ENCODE measurements at regions not wholly inside any gene's neighbourhood (a gene's known extent, or its start where the extent isn't known, plus 50 kb on each side); places are given as distances from the start of the nearest gene placed in this dataset.
"Not testable (repeated sequence)": the region's sequence is repeated elsewhere in the genome, so short reads cannot be mapped to it uniquely, and the experiment has no call there.

DNA sequence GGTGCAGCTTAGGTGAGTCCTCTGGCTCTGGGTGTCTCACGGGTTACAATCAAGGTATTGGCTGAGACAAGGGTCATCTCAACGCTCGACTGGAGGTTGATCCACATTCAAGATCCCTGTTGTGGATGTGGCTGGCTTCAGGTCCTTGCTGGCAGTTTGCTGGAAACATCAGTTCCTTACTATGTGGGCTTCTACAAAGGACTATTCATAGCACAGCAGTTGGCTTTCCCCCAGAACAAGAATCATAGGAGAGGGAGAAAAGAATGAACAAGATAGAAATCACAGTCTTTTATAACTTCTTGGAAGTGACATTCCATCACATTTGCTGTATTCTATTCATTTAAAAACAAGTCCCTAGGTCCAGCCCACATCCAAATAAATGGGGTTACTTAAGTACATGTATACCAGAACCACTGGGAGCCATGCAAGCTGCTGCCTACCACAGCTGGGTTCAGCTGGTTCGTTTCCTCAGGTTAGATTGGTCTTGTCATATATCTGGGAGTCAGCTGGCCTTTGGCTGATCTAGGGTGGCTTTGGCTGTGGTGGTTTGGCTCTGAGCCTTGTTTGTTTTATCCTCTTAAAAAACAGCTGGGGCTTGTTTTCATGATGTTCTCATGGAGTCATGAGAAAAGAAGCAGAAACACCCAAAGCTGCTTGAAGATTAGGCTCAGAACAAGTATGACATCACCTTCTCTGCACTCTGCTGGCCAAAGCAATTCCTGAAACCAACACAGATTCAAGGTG lies 433.2 kb upstream of the SPTLC3 start:
- no peaks in the 10 kb centered on the region for H3F3A ChIP-seq (ENCODE audit: control insufficient read depth, insufficient read depth)
- H4K20me1 ChIP-seq (ENCODE audit: control insufficient read depth, insufficient read depth, low read depth, low read length): no peaks in the 10 kb centered on the region
- TF ChIP-seq EZH2phosphoT487 (IDR thresholded peaks at IDR 0.05; ENCODE audit: borderline replicate concordance, low read length): no peak
- TF ChIP-seq, protein P1, sequence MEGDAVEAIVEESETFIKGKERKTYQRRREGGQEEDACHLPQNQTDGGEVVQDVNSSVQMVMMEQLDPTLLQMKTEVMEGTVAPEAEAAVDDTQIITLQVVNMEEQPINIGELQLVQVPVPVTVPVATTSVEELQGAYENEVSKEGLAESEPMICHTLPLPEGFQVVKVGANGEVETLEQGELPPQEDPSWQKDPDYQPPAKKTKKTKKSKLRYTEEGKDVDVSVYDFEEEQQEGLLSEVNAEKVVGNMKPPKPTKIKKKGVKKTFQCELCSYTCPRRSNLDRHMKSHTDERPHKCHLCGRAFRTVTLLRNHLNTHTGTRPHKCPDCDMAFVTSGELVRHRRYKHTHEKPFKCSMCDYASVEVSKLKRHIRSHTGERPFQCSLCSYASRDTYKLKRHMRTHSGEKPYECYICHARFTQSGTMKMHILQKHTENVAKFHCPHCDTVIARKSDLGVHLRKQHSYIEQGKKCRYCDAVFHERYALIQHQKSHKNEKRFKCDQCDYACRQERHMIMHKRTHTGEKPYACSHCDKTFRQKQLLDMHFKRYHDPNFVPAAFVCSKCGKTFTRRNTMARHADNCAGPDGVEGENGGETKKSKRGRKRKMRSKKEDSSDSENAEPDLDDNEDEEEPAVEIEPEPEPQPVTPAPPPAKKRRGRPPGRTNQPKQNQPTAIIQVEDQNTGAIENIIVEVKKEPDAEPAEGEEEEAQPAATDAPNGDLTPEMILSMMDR (IDR thresholded peaks at IDR 0.05; ENCODE audit: low read depth, low read length, poor library complexity, severe bottlenecking): no peak
- no peaks in the 10 kb centered on the region for H3K36me3 ChIP-seq (ENCODE audit: control insufficient read depth, low read length)
- H3K27me3 ChIP-seq (ENCODE audit: control insufficient read depth, low read length): no peaks in the 10 kb centered on the region
- H3K27ac ChIP-seq (ENCODE audit: low read depth, low read length): no peak overlapping the region
- no peak overlapping the region for H3K4me2 ChIP-seq (ENCODE audit: low read length)
- H3K4me3 ChIP-seq (ENCODE audit: low read length): no peak overlapping the region
- H3K79me2 ChIP-seq (ENCODE audit: control insufficient read depth, low read length): no peaks in the 10 kb centered on the region
- H3K4me1 ChIP-seq (ENCODE audit: control insufficient read depth, low read length): no peaks in the 10 kb centered on the region
- 0 out of 2 replicates have a peak, but pooled peaks cover 3% of the 10 kb centered on the region for H3K9me3 ChIP-seq (ENCODE audit: control insufficient read depth, insufficient read depth, low read length)
- H3K9me2 ChIP-seq (replicated peaks; ENCODE audit: control insufficient read depth, low read length): no peaks in the 10 kb centered on the region

DNA sequence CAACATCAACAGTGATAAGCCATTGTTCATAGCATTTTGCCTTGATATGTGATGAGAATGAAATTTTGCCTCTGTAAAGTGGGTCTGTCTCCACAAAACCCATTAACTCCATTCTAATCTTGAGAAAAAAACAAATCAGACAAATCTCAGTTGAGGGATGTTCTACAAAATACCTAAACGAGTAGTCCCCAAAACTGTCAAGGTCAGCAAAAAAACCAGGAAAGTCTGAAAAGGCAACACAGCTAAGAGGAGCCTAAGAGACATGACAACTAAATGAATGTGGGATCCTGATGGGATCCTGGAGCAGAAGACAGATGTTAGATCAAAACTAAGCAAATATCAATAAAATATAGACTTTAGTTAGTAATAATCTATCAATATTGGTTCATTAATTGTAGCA lies 431.6 kb upstream of the SPTLC3 start:
- TF ChIP-seq, protein P1 (IDR thresholded peaks at IDR 0.05; ENCODE audit: low read depth, low read length, poor library complexity, severe bottlenecking): no peak
- TF ChIP-seq EZH2phosphoT487 (IDR thresholded peaks at IDR 0.05; ENCODE audit: borderline replicate concordance, low read length): no peak
- no peaks in the 10 kb centered on the region for H3K4me1 ChIP-seq (ENCODE audit: control insufficient read depth, low read length)
- no peak overlapping the region for H3K4me3 ChIP-seq (ENCODE audit: low read length)
- H3K4me2 ChIP-seq (ENCODE audit: low read length): no peak overlapping the region
- H3K36me3 ChIP-seq (ENCODE audit: control insufficient read depth, low read length): no peaks in the 10 kb centered on the region
- no peaks in the 10 kb centered on the region for H4K20me1 ChIP-seq (ENCODE audit: control insufficient read depth, insufficient read depth, low read depth, low read length)
- H3K27me3 ChIP-seq (ENCODE audit: control insufficient read depth, low read length): no peaks in the 10 kb centered on the region
- H3K27ac ChIP-seq (ENCODE audit: low read depth, low read length): no peak overlapping the region
- no peaks in the 10 kb centered on the region for H3F3A ChIP-seq (ENCODE audit: control insufficient read depth, insufficient read depth)
- no peaks in the 10 kb centered on the region for H3K9me2 ChIP-seq (replicated peaks; ENCODE audit: control insufficient read depth, low read length)
- H3K9me3 ChIP-seq (ENCODE audit: control insufficient read depth, insufficient read depth, low read length): 0 out of 2 replicates have a peak, but pooled peaks cover 3% of the 10 kb centered on the region
- H3K79me2 ChIP-seq (ENCODE audit: control insufficient read depth, low read length): no peaks in the 10 kb centered on the region

GRCh38 chr20:12581644-12582289 lies 427.0 kb upstream of the SPTLC3 start:
- H3K36me3 ChIP-seq (ENCODE audit: control insufficient read depth, low read length): no peaks in the 10 kb centered on the region

DNA sequence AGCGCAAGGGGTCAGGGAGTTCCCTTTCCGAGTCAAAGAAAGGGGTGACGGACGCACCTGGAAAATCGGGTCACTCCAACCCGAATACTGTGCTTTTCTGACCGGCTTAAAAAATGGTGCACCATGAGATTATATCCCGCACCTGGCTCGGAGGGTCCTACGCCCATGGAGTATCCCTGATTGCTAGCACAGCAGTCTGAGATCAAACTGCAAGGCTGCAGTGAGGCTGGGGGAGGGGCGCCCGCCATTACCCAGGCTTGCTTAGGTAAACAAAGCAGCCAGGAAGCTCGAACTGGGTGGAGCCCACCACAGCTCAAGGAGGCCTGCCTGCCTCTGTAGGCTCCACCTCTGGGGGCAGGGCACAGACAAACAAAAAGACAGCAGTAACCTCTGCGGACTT lies 426.1 kb upstream of the SPTLC3 start:
- not testable (repeated sequence) for H3K9me2 ChIP-seq (replicated peaks; ENCODE audit: control insufficient read depth, low read length)

More at GRCh38 chr20:12581644-12582289, 427.0 kb upstream of the SPTLC3 start:
- Histone ChIP-seq H3K4me2 (ENCODE audit: low read length) (no peak overlapping the region), H3K4me3 (ENCODE audit: low read length) (no peak overlapping the region), H3K27ac (ENCODE audit: low read depth, low read length) (no peak overlapping the region), H3K79me2 (ENCODE audit: control insufficient read depth, low read length) (no peaks in the 10 kb centered on the region), H3F3A (ENCODE audit: control insufficient read depth, insufficient read depth) (no peaks in the 10 kb centered on the region), H3K4me1 (ENCODE audit: control insufficient read depth, low read length) (no peaks in the 10 kb centered on the region), H3K9me2 (replicated peaks; ENCODE audit: control insufficient read depth, low read length) (no peaks in the 10 kb centered on the region), H3K9me3 (ENCODE audit: control insufficient read depth, insufficient read depth, low read length) (0 out of 2 replicates have a peak, but pooled peaks cover 3% of the 10 kb centered on the region), H3K27me3 (ENCODE audit: control insufficient read depth, low read length) (no peaks in the 10 kb centered on the region), H4K20me1 (ENCODE audit: control insufficient read depth, insufficient read depth, low read depth, low read length) (no peaks in the 10 kb centered on the region)
- TF ChIP-seq, protein P1 (IDR thresholded peaks at IDR 0.05; ENCODE audit: low read depth, low read length, poor library complexity, severe bottlenecking): no peak

More for the DNA sequence above, 426.1 kb upstream of the SPTLC3 start:
- H3K79me2 ChIP-seq (ENCODE audit: control insufficient read depth, low read length); H3K4me2 ChIP-seq (ENCODE audit: low read length); H3K4me3 ChIP-seq (ENCODE audit: low read length); H3K36me3 ChIP-seq (ENCODE audit: control insufficient read depth, low read length); H3K27me3 ChIP-seq (ENCODE audit: control insufficient read depth, low read length); H3F3A ChIP-seq (ENCODE audit: control insufficient read depth, insufficient read depth); H3K27ac ChIP-seq (ENCODE audit: low read depth, low read length); H3K4me1 ChIP-seq (ENCODE audit: control insufficient read depth, low read length); H3K9me3 ChIP-seq (ENCODE audit: control insufficient read depth, insufficient read depth, low read length); H4K20me1 ChIP-seq (ENCODE audit: control insufficient read depth, insufficient read depth, low read depth, low read length): not testable (repeated sequence)

Measured in DOHH2 (cell line).